SK-N-SH treated with all-trans-retinoic acid at 6 μM for 48 hours (cell line): ENCODE measurements at regions not wholly inside any gene's neighbourhood (a gene's known extent, or its start where the extent isn't known, plus 50 kb on each side); places are given as distances from the start of the nearest gene placed in this dataset.

ENCODE experiments used
- RARB ChIP-seq: fragments of 250-450 bp; sonication (Bioruptor Pico); IDR thresholded peaks from 2 replicates; pipeline ENCODE4 v1.8.0; 2021; ENCODE audit warnings: mild to moderate bottlenecking, moderate library complexity
- ZC3H10 ChIP-seq: fragments of 250-450 bp; sonication (Bioruptor Pico); IDR thresholded peaks from 2 replicates; pipeline ENCODE4 v1.5.1; 2021; ENCODE audit warnings: mild to moderate bottlenecking, moderate library complexity
- TF ChIP-seq, protein P1 (sequence below): fragments of 250-450 bp; sonication (Bioruptor Pico); IDR thresholded peaks from 2 replicates; pipeline ENCODE4 v1.8.0; 2020; ENCODE audit warnings: mild to moderate bottlenecking, moderate library complexity, borderline replicate concordance
- TF ChIP-seq, protein P2 (sequence below): fragments of 250-450 bp; sonication (Bioruptor Pico); IDR thresholded peaks from 2 replicates; pipeline ENCODE4 v1.8.0; 2021; ENCODE audit warnings: low read depth, mild to moderate bottlenecking, moderate library complexity, borderline replicate concordance

DNA sequence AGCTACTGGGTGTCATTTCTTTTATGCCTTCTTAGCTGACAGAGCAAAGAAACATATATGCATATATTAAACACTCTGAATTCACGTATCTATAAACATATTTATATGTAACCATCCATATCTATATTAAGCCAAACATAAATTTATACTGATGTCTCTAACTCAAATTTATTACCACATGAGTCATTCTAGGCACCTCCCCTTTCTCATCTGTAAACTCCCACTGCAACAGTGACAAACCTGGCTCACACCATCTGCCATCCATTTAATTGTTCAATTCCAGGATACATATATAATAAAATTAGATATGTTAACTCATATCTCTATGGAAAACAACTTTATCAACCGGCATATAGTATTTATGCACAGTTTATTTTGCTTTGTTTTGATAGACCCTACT lies 722.3 kb downstream of the SORCS1 start:
- TF ChIP-seq, protein P1, sequence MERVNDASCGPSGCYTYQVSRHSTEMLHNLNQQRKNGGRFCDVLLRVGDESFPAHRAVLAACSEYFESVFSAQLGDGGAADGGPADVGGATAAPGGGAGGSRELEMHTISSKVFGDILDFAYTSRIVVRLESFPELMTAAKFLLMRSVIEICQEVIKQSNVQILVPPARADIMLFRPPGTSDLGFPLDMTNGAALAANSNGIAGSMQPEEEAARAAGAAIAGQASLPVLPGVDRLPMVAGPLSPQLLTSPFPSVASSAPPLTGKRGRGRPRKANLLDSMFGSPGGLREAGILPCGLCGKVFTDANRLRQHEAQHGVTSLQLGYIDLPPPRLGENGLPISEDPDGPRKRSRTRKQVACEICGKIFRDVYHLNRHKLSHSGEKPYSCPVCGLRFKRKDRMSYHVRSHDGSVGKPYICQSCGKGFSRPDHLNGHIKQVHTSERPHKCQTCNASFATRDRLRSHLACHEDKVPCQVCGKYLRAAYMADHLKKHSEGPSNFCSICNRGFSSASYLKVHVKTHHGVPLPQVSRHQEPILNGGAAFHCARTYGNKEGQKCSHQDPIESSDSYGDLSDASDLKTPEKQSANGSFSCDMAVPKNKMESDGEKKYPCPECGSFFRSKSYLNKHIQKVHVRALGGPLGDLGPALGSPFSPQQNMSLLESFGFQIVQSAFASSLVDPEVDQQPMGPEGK = no peak
- TF ChIP-seq, protein P2, sequence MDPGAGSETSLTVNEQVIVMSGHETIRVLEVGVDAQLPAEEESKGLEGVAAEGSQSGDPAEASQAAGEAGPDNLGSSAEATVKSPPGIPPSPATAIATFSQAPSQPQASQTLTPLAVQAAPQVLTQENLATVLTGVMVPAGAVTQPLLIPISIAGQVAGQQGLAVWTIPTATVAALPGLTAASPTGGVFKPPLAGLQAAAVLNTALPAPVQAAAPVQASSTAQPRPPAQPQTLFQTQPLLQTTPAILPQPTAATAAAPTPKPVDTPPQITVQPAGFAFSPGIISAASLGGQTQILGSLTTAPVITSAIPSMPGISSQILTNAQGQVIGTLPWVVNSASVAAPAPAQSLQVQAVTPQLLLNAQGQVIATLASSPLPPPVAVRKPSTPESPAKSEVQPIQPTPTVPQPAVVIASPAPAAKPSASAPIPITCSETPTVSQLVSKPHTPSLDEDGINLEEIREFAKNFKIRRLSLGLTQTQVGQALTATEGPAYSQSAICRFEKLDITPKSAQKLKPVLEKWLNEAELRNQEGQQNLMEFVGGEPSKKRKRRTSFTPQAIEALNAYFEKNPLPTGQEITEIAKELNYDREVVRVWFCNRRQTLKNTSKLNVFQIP = no peak
- no peak for TF ChIP-seq RARB (CRISPR knock-in tag)
- TF ChIP-seq ZC3H10 (CRISPR knock-in tag) = no peak
